Suppressor macrophage treated with lipopolysaccharide for 4 hours (primary cell): ENCODE measurements at regions not wholly inside any gene's neighbourhood (a gene's known extent, or its start where the extent isn't known, plus 50 kb on each side); places are given as distances from the start of the nearest gene placed in this dataset.

ENCODE experiments used
- DNase-seq: peaks from one replicate; pipeline ENCODE4 v3.0.0-alpha.2; 2020

DNA sequence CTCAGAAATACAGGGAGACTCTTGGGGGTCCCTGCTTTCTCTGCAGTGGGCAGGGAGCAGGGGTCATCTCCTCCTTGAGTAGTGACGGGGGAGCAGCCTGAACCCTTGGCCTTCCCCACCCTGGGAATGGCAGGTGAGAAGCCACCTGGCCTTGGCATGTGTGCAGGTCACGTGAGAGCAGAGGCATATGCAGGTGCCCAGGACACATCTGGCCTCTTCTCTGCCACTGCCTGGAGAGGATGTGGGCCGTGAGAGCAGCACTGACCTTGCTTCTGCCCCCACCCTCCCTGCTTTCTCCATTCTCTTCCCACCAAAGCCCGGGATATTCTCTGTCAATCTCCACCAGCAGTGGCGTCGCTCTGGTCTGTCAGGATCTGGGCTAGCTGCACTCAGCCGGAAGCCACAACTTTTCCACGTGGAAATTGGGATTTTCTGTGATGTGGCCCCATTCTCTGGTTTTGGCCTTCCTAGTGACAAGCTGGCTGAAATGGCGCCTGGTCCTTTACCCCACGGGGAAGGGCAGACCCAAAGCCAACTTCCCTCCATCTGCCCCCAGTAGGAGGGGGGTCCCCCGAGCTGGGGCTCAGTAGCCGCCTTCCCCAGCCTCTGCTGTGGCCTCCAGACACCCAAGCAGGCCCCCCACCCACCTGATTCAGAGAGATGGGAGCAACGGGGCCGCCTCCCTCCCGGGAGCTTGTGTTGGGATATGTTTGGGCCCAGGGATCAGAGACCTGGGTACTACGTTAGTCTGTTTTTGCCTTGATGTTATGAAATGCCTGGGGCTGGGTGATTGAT lies 70.4 kb upstream of the FCN1 start:
- no peak for DNase-seq

- no peak for DNase-seq
Observed at GRCh38 chr9:134988706-134989105, 71.0 kb upstream of the FCN1 start.

DNA sequence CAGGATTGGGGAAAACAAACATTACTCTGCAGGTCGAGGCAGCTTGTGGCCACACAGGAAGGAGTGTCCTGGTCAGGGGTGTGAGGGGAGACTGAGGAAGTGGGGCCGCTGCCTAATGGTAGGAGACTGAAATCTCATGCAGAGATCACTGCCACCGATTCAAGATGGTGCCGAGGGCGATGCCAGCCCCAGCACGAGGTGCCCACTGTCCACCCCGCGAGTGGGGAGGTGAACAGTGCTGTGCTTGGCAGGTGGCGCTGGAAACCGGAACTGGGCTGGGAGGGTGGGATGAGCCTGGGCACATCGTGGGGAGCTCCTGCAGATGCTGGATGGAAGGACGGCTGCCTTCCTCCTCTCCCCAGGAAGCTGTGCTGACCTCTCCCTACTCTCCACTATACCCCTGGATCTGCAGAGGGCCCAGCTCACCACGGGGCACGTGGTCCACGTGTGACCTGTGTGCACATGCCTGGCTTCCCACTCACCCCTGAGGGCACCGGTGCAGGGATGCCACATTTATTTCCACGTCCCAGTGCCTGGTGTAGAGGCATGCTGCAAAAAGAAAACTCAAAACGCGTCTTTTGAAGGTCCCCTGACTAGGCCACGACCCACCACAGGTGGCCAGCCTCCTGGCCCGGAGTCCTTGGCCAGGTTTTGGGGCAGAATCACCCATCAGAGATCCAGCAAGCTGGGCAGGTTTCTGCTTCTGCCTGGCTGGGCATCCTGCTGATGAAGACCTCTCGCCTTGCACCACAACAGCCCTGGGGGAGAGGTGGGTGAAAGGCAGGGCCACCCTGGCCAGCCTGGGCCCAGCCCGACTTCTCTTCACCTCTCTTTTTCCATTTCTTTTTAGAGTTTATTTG lies 71.7 kb upstream of the FCN1 start:
- DNase-seq: no peak

- DNase-seq: no peak
Observed at GRCh38 chr9:134991808-134992754, 74.4 kb upstream of the FCN1 start.

DNA sequence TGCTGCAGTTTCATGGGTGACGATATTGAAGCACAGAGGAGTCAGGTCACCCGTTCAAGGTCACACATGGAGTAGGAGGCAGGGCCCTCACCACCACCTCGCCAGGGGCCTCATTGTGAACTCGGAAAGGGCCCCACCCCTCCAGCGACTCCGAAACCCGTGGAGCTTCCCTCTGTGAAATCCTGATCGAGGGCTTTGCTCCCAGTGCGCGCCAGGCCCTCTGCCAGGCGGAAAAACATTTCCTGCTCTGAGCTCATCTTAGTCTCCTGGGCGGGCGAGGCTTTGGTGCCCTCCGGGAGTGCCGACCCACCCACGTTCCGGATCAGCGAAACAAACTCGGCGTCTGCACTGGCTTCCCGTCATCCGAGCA lies 75.0 kb upstream of the FCN1 start:
- no peak for DNase-seq

DNA sequence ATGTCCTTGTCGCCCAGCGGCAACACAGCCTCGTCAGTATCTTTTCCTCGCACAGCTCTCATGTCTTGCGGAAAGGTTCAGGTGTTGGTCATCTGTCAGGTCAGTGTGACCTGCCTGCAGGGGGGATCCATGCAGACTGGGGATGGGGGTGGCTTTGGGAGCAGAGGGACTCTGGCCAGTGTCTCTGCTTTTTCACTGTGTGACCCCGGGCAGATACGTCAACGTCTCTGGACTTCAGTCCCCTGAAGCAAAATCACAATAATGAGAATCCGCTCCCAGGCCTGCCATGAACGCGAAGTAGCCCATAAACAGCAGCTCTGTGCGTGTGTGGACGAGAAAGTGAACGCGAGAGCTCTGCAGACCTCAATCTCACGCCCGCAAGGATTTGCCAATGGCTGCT lies 75.7 kb upstream of the FCN1 start:
- no peak for DNase-seq

DNA sequence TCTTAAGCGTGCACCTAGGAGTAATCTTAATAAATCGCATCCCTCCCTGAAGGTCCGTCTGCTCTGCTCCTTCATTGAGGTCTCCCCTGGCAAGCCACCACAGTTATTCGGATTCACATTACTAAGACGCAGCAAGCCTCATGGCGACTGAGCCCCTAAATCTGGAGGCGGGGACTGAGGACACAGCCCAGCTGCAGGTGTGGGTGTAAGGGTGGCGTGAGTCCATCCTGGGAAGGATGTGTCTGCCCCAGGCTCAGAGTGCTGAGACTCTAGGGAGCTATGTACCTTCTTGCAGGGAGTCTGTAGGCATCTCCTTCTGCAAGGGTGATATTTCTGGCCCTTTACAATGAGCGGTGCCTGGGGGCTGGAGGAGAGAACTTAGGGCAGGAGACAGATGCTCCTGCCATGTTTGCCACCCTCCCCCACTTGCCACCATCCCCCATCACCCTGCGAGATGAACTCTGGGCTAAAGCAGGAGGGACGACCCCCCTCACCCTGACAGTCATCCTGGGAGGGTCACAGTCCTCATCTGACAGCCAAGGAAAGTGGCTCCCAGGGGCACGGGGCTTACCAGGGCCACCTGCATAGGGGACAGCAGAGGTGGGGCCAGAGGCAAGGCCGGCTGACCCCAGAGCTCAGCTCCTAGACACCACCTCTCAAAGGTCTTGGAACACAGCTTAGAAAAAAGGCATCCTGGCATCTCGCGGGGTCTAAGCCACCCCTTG lies 76.4 kb upstream of the FCN1 start:
- no peak for DNase-seq

DNA sequence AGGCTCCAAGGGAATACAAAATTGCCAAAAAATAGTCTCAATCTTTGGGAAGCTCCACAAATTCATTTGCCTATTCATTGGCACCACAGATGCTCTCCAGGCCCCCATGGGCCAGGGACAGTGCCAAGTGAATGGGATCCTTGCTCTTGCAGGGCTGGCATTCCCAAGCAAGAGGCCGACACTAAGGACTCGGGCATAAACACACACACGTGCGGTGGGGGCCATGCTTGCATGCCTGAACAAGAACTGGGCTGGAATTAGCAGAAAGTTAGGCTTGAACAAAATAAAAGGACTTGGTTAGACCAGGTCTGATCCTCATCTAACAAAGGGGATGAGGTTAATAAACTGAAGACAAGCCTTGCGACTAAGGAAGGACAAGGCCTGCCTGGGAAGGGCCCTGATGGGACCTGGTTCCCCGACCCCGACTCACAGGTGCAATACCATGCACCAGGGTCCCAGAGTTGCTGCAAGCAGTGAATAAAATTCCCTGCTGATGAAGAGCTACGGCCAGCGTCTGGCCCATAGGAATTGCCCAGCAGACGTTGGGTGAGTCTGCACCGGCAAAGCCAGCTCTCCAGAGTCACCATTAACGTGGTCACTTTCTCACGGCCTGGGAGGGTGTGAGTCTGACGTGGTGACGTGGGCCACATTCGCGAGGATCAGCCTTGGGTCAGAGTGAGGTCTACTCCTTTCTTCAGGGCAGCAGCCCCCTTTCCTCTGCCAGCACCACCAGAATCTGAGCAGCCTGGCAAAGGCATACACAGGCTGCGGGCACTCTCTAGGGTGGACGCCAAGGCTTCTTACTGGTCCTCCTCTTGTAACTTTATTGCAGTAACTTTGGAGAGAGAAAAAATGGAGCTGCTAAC lies 77.4 kb upstream of the FCN1 start:
- DNase-seq: no peak

DNA sequence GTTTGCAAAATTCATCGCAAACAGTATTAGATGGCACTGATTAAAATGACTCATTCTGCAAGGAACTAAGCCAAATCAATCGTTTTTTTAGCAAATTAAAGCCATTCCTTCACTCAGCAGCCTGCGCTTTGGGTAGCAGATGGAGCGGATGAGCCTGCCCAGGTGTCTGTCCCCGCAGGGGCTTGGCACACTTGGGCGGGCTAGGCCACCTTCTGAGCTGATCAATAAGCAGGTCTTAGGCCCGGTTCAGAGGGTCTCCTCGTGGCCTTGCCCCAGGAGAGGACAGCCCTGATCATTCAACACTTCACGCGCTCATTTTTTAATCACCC lies 78.0 kb upstream of the FCN1 start:
- DNase-seq: no peak

GRCh38 chr9:134996591-134997530 lies 79.1 kb upstream of the FCN1 start:
- DNase-seq: no peak

DNA sequence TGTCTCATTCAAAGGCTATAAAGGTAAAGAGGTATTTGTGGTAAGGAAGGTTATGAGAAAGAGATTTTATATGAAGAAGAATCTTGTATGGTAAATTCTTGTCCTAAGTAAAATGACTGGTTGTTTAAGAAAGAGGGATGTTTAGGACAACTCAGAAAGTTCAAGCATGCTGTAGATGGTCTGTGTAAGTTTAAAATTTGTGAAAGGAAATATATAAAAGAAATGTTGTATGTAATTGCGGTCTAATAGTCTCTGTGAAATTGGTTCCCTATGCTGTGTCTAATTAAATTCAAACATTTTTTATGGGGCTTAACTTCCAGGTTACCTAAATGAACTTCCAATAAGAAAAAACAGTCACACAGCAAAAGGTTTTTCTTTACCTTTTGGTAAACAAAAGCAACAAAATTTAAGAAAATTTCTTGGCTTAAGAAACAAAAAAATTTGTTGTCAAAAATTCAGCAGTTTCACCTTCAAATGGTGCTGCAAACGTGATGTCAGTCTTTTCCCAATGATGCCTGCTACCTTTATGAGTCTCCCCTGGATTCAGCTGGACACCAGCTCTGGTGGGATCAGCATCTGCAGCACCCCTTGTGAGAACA lies 83.0 kb upstream of the FCN1 start:
- DNase-seq: no peak

DNA sequence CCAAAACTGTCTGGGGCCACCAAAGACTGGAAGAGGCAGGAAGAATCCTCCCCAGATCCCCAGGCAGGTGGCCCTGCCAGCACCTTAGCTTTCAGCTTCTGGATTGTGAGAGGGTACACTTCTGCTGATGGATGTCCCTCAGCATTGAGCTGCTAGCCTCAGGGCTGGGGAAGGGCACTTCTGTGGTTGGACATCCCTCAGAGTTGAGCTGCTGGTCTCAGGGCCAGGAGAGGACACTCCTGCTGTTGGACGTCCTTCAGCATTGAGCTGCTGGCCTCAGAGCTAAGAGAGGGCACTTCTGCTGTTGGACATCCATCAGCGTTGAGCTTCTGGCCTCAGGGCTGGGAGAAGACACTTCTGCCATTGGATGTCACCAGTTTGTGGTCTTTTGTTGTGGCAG lies 83.8 kb upstream of the FCN1 start:
- DNase-seq: no peak

- no peak for DNase-seq
Observed at GRCh38 chr9:135002336-135002735, 84.6 kb upstream of the FCN1 start.

DNA sequence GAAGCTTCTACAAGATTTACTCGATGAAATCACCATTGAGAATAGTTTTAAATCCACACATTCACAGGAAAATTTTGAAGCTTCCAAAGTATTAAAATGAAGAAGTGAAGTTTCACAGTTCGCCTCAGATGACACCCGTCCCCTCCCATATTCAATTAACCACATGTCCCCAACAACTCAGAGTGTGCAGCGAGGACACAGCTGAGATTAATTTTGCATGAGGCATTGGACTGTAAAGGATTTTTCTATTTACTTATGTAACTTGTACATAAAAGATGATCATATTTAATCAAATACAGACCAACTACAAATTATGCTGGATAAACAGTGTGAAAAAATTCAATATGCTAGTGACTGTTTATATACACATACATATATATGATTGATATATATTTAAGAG lies 84.7 kb upstream of the OLFM1 start:
- DNase-seq: no peak

- no peak for DNase-seq
Observed at GRCh38 chr9:135004772-135005171, 82.7 kb upstream of the OLFM1 start.

GRCh38 chr9:135006911-135007570 lies 80.4 kb upstream of the OLFM1 start:
- no peak for DNase-seq

DNA sequence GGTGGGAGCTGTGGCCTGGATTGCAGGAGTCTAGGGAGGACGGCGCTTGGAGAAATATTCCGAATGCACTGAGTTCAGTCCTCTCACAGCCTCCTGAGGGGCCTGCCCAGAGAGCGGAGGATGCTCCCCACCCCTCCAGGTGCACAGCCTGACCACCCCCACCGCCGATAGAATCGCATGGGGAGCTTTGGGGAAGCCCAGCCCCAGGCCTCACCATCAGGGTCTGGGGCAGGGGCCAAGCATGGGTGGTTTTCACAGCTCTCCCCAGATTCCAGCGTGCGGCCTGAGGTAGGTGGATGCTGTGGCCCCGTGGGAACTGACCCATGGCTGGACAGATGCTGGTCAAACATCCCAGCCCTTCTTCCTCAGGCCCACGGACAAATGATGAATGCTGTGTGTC lies 79.9 kb upstream of the OLFM1 start:
- DNase-seq: no peak

DNA sequence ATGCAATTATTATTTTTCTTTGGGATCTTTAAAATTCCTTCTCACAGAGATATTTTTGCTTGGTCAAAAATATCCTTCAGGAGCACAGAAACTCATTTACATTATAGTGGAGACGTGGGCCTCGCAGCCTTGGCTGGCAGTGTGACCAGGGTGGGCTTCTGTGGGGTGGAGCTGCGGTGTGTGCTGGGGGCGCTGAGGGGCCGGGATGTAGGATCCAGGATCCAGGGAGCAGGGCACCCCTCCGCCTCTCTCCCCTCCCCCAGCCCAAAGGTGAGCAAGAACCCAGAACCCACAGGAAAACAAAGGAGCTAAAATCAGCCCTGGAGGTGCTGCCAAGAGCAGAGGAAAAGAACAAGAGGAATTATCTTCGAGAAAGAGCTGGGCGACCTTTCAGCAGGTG lies 79.1 kb upstream of the OLFM1 start:
- DNase-seq: no peak

DNA sequence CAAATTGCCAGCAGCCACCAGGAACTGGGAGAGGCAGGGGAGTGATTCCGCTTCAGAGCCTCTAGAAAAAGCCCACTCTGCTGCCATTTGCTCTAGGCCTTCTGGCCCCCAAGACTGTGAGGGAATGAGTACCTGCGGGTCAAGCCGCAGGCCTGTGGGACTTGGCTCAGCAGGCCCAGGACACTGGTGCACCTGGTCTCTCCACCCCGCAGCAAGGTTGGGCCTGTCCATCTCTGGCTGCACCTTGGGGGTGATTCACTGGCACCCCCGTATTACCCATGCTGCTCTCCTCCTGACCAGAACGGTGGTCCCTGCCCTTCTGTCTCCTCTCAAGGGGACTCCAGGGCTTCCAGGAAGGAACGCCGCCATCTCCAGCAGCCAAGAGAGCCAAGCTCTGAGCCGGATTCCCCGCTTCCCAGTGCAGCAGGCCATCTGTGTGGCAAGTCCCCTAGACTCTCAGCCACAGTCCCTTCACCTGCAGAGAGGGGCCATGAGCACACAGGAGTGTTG lies 78.4 kb upstream of the OLFM1 start:
- no peak for DNase-seq
